IPS DF 19.7 (cell line): ENCODE measurements at regions not wholly inside any gene's neighbourhood (a gene's known extent, or its start where the extent isn't known, plus 50 kb on each side); places are given as distances from the start of the nearest gene placed in this dataset.
"Not testable (repeated sequence)": the region's sequence is repeated elsewhere in the genome, so short reads cannot be mapped to it uniquely, and the experiment has no call there.

ENCODE experiments used
- DNase-seq: peaks from one replicate; pipeline ENCODE4 v3.0.0-alpha.2; 2013; ENCODE audit warnings: low read depth, low spot score

DNA sequence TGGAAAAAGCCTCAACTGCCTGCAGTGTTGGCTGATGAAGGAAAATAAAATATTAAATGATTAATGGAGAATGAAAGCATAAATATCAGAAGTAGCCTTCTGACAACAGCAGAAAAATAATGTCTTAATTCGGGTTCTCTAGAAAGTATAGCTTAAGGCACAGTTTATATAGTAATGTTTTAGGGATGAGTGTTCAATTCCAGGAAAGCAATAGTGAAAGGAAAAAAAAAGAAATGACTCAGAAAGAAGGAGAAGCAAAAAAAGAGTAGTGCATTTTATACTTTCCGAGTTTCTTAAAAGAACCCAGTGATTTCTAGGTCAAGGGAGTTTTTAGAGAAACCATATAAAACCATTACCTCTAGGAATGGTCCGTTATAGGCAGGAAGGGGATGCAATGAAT lies 137.3 kb downstream of the HTR1B start:
- no peak for DNase-seq

GRCh38 chr6:77324866-77325265 lies 138.4 kb downstream of the HTR1B start:
- no peak for DNase-seq

DNA sequence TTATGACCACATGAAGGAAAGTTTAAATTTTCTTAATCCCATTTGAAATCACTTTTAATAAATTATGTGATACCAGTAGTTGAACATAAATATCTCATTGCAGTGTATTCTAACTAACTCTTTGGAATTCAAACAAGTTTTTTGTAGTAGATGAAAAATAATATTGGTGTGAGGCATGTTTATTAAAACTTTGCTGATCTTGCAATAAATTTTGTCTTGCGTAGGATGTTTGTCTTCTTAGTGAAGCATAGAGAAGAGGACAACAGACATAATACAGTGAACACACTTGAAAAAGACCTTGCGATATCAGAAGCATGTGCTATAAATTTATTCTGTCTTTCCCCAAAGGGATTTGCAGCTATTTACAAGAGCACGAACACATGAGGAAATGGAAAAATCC lies 140.7 kb downstream of the HTR1B start:
- no peak for DNase-seq

DNA sequence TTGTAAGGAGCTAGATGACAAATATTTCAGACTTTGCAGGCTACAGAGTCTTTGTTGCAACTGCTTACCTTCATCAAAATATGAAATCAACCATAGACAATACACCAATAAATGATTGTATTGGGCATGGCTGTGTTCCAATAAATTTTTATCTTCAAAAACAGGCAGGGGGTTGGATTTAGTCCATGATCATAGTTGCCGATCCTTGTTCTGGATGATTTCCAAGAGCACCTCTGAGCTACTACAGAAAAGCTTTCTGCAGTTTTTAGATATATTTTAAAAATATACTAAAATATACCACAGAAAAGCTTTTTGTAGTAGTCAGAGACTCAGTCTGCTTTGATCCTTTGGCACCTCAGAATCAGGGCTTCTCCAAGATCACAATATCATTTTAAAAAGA lies 145.0 kb downstream of the HTR1B start:
- no peak for DNase-seq

DNA sequence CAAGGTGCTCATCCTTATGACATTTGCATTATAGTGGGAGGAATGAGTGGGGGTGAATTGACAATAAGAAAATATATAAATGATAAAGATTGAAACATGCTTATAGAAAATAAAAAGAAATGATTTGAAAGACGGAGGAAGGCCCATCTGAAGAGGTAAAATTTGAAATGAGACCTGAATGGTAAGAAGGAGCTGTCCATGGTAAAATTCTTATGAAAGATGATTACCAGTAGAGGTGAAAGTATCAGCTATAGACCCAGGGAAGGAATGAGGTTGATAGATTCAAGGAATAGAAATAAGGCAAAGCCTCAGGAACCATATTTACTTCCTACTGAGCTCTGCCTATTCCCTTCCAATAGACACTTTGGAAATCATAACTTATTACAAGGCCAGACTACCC lies 149.7 kb downstream of the HTR1B start:
- DNase-seq: no peak

DNA sequence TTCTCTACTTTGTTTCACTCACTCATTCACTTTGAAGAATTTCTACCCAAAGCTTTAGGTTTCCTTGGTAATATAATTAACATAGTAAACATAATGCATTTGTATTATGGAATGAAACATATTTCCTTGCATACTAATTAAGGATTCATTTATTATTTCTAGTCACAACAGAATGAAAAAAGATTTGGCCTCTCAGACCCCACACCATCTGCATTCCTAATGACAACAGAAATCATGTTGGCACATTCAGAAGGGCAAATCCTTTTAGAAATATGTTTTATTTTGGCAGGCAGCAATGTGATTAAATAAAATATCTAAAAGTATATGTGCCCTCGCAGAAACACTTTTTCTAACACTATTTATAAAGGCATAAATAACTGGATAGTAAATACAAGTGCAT lies 163.4 kb downstream of the HTR1B start:
- DNase-seq: no peak

DNA sequence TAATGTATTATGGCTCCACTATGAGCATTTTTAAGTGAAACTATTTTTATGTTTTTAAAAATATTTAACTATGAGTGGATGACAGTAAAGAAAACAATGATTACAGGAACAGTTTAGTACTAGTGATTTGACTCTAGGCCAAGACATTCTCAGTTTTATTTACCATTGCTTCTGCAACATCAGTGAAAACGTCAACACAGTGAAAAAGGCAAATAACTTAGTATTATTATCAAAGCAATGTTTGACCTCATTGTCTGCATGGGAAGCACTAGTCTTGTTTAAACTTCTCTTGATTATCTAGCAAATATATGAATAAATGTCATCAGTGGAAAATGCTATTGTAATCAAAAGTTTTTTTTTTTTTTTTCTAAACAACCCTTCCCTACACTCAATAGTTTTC lies 165.0 kb downstream of the HTR1B start:
- no peak for DNase-seq

DNA sequence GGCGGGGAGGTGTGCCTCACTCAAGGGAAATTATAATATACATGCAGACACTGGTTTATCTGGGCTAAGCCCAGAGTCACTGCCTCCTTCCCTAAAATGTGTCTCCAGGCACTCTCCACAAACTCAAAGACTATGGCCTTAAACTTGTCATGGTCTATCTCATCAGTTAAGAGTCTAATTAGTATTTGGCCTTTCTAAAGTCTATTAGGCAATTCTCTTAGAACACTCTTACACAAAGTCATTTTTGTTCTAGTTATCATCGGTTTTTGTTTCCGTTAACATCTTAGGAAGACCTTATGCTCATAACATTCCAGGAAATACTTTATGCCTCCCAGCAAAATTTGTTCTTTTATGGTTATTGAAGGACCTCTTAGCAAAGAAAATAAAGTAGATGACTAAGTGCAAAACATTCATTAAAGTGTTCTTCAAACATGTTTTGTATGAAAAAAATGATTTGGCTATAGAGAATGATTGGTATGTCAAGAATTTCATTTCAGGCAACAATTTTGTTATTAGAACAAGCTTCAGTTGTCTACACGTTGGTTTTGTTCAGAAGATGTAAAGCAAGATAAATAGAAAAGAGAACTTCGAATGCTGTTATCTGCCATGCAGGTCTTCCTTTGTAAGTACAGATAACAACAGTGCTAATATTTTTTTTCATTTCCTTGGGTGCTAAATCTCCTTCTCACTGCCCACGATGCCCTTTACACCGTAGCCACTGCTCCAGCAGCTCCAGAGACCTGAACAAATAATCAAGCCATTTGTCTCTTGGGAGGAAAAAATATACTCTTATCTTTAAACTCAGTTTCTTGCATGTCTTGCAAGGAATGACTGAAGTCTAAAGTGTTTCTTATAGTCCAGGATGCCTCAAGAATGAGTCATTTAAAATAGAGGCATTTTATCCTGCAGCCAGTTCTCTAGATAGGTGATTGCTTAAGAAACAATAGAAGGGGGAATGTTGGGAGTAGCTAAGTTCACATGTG lies 170.4 kb downstream of the HTR1B start:
- DNase-seq: no peak

- DNase-seq: no peak
Observed at GRCh38 chr6:77290798-77291197, 172.5 kb downstream of the HTR1B start.

DNA sequence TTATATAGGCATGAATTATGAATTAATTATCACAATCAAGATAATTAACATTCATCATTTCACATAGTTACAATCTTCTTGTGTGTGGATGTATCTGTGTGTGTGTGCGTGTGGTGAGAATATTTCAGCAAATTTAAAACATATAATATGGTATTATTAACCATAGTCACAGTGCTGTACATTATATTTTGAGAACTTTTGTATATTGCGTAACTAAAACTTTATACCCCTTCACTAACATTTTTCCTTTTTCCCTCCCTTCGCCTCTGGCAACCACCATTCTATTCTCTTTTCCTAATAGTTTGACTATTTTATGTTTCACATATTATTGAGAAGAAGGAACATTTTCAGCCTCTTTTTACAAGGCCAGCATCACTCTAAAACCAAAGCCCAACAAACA lies 176.8 kb downstream of the HTR1B start:
- no peak for DNase-seq

- DNase-seq: no peak
Observed at GRCh38 chr6:77273929-77274328, 189.4 kb downstream of the HTR1B start.

- DNase-seq: no peak
Observed at GRCh38 chr6:77264970-77265369, 198.3 kb downstream of the HTR1B start.

DNA sequence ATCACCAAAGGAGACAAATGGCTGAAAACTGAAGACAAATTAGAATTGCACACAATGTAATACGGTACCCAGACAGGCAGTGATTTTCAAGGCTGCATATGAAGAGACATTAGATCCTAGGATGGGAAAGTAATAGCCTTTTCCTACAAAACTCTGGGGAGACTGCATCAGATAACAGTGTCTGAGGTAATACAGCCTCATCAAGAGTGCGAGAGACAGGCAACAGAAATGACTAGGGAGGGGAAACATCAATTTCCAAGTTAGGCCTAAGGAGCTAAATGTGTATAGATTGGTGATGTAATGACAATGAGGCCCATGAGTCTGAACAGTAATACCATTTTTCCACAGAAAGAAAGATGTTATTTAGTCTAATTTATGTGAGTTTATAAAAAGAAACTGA lies 200.3 kb downstream of the HTR1B start:
- DNase-seq: no peak

DNA sequence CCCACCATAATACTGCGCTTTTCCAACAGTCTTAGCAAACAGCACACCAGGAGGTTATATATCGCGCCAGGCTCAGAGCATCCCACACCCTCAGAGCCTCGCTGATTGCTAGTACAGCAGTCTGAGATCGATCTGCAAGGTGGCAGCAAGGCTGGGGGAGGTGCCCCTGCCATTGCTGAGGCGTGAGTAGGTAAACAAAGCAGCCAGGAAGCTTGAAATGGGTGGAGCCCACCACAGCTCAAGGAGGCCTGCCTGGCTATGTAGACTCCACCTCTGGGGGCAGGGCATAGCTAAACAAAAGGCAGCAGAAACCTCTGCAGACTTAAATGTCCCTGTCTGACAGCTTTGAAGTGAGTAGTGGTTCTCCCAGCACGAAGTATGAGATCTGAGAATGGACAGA lies 211.5 kb downstream of the HTR1B start:
- not testable (repeated sequence) for DNase-seq

DNA sequence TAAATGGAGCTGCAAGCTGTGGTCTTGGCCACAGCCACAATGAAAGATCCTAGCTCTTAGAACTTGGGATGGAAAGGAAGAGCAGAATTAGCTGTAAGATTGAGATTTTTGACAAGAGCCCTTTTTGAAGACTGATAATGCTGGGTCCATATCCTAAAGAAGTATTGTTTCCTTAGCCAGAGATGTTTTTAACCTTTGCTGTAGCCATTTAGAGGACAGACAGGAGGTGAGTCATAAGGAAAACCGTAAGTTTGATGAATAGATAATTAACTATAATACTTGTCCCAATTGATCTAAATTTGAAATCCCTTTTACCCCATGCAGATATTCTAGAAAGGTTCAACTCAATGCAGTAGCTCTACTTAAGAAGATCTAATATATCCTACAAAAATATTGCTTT lies 213.7 kb downstream of the HTR1B start:
- DNase-seq: no peak

- DNase-seq: no peak
Observed at GRCh38 chr6:77245026-77245425, 218.3 kb downstream of the HTR1B start.

DNA sequence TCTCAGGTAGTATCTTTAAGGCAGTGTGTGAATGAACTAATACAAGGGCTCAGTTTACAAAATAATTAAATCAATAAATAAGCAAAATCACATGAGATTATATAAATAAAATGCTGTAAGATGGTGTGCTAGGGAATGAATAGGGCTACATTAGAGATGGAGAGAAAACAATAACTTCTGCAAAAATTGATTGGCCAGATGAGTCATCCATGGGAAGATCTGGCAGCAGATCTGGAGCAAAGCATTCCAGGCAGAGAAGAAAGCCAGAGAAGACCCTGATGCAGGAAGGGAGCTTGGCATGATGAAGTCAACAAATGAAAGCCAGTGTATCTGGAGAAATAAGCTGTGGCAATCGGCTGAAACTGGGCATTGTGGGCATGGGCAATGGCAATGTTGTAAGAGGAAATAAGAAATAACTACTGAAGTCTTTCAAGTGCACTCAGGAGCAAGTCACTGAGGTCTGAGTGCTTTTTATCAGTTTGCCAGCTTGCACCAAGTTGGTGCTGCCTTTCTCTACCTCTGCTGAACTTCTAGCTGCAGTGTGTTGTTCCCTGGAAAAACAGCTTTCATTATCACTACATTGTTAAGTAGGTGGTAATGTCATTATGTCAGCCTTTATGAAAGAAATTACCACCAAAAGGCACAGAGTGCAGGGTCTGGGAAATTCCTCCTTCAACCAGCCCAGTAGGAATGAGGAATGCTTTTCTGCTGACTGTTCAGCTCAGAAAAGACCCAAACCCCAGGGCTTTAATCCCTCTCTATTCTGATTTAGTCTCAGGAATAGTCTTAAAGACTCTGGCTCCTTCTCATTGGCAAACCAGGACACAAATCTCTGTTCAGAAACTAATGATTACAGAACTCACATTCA lies 231.6 kb downstream of the HTR1B start:
- no peak for DNase-seq

- no peak for DNase-seq
Observed at GRCh38 chr6:77228279-77228678, 235.0 kb downstream of the HTR1B start.

GRCh38 chr6:77217896-77218295 lies 245.4 kb downstream of the HTR1B start:
- no peak for DNase-seq

DNA sequence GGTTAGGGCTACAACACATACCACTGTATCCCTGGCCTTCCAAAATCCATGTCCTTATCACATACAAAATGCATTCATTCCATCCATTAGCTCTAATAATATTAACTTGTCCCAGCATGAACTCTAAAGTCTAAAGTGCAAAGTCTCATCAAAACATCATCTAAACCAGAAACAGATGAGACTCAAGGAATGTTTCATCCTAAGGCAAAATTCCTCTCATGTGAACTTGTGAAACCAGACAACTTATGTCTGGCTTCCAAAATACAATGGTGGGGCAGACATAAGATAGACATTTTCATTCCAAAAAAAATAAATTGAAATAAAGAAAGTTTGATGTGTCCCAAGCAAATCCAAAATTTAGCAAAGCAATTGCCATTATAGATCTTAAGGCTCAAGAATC lies 257.4 kb downstream of the HTR1B start:
- no peak for DNase-seq

GRCh38 chr6:77204555-77204954 lies 258.7 kb downstream of the HTR1B start:
- no peak for DNase-seq

DNA sequence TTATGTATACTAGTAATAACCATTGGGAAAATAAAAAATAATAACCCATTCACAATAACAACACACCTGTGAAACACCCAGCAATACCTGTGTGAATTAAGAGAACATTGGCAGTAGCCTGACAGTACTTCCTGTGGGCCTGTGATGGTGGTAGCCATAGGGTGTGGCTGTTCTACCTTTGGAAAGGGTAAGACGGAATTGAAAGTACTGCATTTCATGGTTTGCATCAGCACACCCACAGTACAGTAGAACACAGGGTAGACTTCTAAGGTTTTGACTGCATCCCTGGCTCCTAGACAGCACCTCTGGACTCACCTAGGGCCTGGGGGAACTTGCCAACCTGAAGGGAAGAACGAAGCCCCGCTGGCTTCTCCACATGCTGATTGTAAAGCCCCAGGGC lies 279.8 kb downstream of the HTR1B start:
- DNase-seq: no peak

GRCh38 chr6:77181749-77182148 lies 281.5 kb downstream of the HTR1B start:
- DNase-seq: no peak
